Muscle of arm (tissue), 1 donor: ENCODE measurements at regions not wholly inside any gene's neighbourhood (a gene's known extent, or its start where the extent isn't known, plus 50 kb on each side); places are given as distances from the start of the nearest gene placed in this dataset.
A peak's percentile ranks its signal among the peaks of the same experiment; 100 is the strongest.
"Not testable (repeated sequence)": the region's sequence is repeated elsewhere in the genome, so short reads cannot be mapped to it uniquely, and the experiment has no call there.

Source experiments
- DNase-seq: peaks from one replicate; pipeline ENCODE4 v3.0.0-alpha.2; 2013

GRCh38 chr5:71822065-71822464, 103.0 kb downstream of the CARTPT start:
- not testable (repeated sequence) for DNase-seq

DNA sequence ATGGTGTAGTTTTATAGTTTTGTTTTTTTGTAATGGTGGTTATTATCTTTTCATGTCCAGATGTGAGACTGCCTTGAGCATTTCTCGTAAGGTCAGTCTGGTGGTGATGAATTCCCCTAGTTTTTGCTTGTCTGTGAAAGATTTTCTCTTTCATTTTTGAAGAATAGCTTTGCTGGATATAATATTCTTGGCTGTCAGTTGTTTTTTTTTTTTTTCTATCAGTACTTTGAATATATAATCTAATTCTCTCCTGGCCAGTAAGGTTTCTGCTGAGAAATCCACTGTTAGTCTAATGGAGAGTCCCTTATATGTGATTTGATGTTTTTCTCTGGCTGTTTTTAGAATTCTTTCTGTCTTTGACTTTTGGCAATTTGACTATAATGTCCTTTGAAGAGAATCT, 106.9 kb downstream of the CARTPT start:
- DNase-seq, result no peak

GRCh38 chr5:71828291-71829040, 109.4 kb downstream of the CARTPT start:
- DNase-seq, result no peak

GRCh38 chr5:71829206-71829605, 110.1 kb downstream of the CARTPT start:
- no peak for DNase-seq

- DNase-seq, result peak; percentile 57
Observed at GRCh38 chr5:71830681-71831539, 111.8 kb downstream of the CARTPT start.

DNA sequence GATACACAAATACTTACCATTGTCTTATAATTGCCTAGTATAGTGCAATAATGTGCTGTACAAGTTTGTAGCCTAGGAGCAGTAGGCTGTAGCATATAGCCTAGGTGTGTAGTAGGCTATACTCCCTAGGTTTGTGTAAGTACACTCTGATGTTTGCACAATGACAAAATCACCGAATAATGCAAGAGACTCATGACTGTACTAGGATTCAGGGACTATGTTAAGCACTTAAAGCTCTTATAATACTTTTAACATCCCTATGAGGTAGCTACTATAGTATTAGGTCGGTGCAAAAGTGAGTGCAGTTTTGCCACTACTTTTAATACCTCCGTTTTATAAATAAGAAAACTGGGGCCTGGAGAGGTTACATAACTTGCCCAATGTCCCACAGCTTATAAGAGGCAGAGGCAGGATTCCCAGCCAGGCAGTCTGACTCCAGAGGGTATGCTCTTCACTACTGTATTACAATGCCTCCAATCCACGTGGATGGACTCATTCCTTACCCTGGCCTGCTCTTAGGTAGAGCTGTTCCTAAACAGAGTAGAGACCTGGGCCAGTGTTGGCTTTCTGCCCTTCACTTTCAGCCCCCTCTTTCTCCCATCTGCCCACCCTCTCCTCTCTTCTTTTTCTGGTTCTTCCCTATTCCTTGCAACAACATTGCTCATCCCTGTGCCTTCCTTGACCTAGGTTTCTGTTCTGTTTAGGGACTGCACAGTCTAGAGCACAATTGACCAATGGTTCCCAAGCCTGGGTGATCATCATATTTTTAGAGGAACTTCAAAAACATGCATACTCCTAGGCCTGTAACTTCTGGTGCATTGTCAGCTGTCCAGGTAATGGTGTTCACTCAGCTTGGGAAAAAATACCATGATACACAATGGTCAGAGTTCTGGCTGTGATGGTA, 114.0 kb downstream of the CARTPT start:
- no peak for DNase-seq

DNA sequence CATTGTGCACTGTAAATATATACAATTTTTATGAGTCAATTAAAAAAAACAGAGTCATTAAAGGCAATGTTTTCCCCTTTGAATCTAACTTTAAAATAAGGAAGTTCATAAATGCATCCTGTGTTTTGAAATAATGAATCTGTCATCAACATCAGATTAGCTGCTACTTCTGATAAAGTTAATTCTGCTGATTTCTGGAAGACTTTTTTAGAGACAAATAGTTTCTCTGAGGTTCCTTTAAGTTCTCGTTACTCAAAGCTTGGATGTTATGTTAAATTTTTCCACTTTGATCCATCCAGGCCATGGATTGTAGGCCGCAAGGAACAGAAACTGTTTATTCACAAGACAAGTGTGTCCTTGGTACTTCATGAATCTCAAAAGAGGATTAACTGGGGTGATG, 115.5 kb downstream of the CARTPT start:
- no peak for DNase-seq

- DNase-seq, result no peak
Observed at GRCh38 chr5:71836084-71836483, 117.0 kb downstream of the CARTPT start.

GRCh38 chr5:71836559-71837112, 117.6 kb downstream of the CARTPT start:
- no peak for DNase-seq

DNA sequence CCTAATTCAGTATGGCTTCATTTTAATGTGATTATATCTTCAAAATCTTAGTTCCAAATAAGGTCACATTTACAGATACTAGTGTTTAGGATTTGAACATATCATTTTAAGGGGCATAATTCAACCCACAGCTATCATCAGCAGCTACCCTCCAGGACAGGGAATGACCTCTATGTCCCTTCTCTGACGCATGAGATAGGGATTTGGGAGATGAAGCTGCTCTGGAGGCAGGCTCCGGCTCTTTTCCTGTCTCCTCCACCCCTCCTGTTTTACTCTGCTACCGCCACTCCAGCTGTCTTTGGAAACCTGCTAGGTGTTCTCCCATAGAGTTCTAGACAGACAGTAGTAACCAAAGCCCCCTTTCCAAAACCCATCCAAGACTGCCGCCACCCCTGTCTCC, 119.2 kb downstream of the CARTPT start:
- no peak for DNase-seq

DNA sequence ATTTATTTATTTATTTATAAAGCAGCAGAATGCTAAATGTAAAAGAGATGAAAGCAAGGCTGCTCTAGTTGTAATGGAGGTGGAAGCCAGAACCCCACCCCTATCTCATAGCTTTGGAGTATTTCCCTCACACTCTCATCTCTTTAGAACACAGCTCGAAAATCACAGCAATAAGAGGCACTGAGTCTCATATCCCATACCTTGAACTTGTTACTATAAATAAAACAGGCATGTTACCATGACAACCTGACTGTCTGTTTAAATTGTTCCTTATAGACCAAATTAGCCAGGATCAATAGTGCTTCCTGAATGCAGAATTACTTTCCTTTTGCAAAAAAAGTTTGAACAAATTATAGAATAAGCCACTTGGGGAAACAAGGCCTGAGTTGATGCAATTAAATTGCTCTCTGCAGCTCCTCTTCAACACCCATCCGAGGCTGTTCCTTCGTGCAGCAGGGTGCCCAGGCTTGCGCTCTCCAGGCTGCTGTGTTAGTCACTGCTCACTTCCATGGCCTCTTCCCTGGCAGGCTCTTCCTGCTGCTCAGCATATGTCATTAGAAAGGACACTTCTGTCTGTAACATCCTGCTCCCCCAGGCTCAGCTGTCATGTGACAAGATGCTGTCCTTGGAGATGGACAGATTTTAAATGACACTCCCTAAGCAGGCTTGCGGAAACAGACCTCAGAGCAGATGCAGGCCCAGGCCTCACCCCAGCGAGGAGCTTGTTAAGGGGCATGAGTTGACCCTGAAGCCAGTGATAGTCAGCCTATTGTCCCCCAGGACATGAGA, 120.2 kb downstream of the CARTPT start:
- no peak for DNase-seq

DNA sequence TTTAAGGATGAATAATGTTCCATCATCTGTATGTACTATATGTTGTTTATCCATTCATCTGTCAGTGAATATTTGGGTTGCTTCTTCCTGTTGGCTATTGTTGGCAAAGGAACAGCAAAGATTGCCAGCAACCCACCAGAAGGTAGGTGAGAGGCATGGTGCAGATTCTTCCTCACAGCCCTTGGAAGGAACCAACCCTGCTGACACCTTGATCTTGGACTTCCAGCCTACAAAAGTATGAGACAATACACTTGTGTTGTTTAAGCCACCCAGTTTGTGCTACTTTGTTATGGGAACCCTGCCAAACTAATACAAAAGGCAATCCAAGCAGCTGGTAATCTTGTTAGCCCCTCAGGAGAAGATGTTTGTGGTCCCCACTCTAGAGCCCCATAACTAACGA, 122.0 kb downstream of the CARTPT start:
- DNase-seq, result no peak

GRCh38 chr5:71843111-71843510, 124.0 kb downstream of the CARTPT start:
- DNase-seq, result no peak

GRCh38 chr5:71844862-71845261, 125.8 kb downstream of the CARTPT start:
- DNase-seq, result no peak

- DNase-seq, result no peak
Observed at GRCh38 chr5:71859515-71859914, 140.4 kb downstream of the CARTPT start.

DNA sequence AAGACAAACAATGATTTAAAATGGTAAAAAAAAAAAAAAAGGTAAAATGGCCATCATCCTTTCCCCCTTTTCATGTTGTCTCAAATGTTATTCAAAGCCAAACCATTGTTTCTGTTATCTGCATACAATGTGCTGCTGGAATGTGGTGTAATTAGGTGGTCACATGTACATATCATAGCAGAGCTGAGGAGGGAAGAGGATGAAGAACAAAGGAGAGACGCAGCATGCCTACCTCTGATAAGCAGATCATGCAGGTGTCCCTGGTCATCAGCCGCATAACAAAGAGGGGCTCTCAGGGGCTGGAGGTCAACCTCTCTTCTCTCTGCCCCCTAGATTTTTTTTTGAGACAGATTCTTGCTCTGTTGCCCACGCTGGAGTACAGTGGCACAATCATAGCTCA, 141.0 kb downstream of the CARTPT start:
- DNase-seq, result no peak

- DNase-seq, result no peak
Observed at GRCh38 chr5:71861682-71862081, 142.6 kb downstream of the CARTPT start.

DNA sequence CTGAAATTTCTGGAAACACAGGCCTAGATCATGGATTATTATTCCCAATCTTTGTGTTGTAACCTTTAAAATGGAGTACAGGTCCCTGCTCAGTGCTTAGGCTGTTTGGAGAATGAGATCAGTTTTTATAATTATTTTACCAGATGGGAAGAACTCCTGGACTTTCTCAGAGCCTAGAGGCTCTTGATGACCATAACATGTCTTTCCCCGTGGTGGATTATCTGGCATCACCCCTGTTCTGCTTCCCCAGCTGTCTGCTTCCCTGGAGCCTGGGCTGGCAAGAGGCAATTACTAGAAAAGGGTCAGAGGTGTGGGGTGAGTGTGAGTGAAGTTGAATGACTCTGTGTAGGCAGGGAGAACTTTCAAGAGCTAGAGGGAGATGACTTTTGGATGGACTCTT, 143.0 kb downstream of the CARTPT start:
- DNase-seq, result peak; percentile 13

- no peak for DNase-seq
Observed at GRCh38 chr5:71862507-71863060, 143.5 kb downstream of the CARTPT start.

DNA sequence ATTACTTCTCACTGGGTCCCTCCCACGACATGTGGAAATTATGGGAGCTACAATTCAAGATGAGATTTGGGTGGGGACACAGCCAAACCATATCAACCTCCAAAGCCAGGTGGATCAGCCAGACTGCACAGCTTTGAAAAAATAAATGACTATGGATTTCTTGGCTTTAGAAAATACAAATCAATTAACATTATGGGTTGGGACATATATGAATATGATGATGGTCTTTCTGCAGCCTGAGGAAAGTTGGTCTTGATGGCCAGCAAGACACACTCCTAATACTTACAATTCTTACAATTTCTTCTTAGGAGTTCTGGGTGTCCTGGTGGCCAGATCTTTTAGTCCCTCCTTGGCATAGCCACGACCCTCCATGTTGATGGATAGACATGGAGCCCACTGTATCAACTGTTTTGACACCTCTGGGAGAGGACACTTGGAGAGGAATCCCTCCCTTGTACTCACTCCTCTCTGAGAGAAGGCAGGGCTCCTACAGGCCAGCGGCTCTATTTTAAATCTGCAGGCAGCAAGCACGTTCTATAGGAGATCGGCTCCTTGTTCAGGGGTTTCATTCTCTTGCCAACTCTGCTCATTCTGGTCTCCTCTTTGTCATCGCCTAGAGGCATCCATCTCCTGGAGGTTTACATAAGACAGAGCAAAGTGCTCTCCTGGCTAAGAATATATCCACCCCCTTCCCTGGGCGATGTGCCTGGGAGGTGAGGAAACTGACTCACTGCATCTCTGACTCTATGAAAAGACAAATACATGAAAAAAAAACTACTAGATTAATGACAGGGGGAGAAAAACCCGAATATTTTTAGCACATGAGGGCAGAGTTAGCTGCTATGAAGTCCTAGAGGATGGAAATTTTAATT, 145.9 kb downstream of the CARTPT start:
- peak; percentile 23 for DNase-seq
